ENCODE measurements at regions not wholly inside any gene's neighbourhood (a gene's known extent, or its start where the extent isn't known, plus 50 kb on each side); places are given as distances from the start of the nearest gene placed in this dataset.

DNA sequence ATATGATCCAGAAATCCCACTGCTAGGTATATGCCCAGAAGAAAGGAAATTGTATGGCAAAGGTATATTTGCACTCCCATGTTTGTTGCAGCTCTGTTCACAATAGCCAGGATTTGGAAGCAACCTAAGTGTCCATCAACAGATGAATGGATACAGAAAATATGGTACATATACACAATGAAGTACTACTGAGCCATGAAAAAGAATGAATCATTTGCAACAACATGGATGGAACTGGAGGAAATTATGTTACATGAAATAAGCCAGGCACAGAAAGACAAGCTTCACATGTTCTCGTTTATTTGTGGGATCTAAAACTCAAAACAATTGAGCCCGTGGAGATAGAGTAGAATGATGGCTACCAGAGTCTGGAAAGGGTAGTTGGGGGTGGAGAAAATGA is 55.5 kb upstream of the BDH1 start:
- no peak for TF ChIP-seq POLR2A (IDR thresholded peaks at IDR 0.05)
- TF ChIP-seq, protein P1, sequence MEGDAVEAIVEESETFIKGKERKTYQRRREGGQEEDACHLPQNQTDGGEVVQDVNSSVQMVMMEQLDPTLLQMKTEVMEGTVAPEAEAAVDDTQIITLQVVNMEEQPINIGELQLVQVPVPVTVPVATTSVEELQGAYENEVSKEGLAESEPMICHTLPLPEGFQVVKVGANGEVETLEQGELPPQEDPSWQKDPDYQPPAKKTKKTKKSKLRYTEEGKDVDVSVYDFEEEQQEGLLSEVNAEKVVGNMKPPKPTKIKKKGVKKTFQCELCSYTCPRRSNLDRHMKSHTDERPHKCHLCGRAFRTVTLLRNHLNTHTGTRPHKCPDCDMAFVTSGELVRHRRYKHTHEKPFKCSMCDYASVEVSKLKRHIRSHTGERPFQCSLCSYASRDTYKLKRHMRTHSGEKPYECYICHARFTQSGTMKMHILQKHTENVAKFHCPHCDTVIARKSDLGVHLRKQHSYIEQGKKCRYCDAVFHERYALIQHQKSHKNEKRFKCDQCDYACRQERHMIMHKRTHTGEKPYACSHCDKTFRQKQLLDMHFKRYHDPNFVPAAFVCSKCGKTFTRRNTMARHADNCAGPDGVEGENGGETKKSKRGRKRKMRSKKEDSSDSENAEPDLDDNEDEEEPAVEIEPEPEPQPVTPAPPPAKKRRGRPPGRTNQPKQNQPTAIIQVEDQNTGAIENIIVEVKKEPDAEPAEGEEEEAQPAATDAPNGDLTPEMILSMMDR (IDR thresholded peaks at IDR 0.05) = no peak

All from Peyer's patch (tissue), 4 donors.